Ishikawa (cell line): ENCODE measurements at regions not wholly inside any gene's neighbourhood (a gene's known extent, or its start where the extent isn't known, plus 50 kb on each side); places are given as distances from the start of the nearest gene placed in this dataset.
A peak's percentile ranks its signal among the peaks of the same experiment; 100 is the strongest.

Experiments used
- CEBPB ChIP-seq: IDR thresholded peaks from 2 replicates; pipeline ENCODE4 v1.6.1; 2012
- CREB1 ChIP-seq: IDR thresholded peaks from 2 replicates; pipeline ENCODE4 v1.6.1; 2012; ENCODE audit warnings: low read depth
- FOXM1 ChIP-seq: IDR thresholded peaks from 2 replicates; pipeline ENCODE4 v1.6.1; 2012; ENCODE audit warnings: low read depth, borderline replicate concordance
- MAX ChIP-seq: IDR thresholded peaks from 2 replicates; pipeline ENCODE4 v1.6.1; 2012
- NFIC ChIP-seq: IDR thresholded peaks from 2 replicates; pipeline ENCODE4 v1.6.1; 2012
- RAD21 ChIP-seq: IDR thresholded peaks from 2 replicates; pipeline ENCODE4 v1.6.1; 2012; ENCODE audit warnings: low read depth
- TAF1 ChIP-seq: IDR thresholded peaks from 2 replicates; pipeline ENCODE4 v1.6.1; 2012; ENCODE audit warnings: low read depth, mild to moderate bottlenecking
- TEAD4 ChIP-seq: IDR thresholded peaks from 2 replicates; pipeline ENCODE4 v1.6.1; 2012
- ZBTB7A ChIP-seq: IDR thresholded peaks from 2 replicates; pipeline ENCODE4 v1.6.1; 2012; ENCODE audit warnings: low read depth
- TF ChIP-seq, protein P1 (sequence below): IDR thresholded peaks from 2 replicates; pipeline ENCODE4 v1.6.1; 2012; ENCODE audit warnings: low read depth, mild to moderate bottlenecking
- TF ChIP-seq, protein P2 (sequence below): IDR thresholded peaks from 2 replicates; pipeline ENCODE4 v1.6.1; 2012

DNA sequence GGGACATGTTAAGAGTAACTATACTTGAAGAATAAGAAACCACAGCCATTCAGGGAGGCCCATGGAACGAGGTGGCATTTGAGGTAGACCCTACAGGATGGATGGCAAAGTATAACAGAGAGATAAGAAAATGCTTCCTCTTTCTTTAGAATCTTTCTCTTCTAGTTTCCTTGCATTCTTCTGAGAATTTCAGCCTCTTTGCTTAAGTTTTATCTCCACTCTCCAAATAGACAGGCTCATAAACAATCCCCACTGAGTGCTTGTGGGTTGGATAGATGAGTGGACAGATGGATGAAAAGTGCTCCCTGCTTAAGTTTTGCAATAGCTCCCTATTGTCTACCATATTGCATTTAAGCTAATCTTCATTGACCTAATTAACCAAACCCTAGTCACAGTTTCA, 103.7 kb downstream of the MEX3B start:
- TF ChIP-seq, protein P1, sequence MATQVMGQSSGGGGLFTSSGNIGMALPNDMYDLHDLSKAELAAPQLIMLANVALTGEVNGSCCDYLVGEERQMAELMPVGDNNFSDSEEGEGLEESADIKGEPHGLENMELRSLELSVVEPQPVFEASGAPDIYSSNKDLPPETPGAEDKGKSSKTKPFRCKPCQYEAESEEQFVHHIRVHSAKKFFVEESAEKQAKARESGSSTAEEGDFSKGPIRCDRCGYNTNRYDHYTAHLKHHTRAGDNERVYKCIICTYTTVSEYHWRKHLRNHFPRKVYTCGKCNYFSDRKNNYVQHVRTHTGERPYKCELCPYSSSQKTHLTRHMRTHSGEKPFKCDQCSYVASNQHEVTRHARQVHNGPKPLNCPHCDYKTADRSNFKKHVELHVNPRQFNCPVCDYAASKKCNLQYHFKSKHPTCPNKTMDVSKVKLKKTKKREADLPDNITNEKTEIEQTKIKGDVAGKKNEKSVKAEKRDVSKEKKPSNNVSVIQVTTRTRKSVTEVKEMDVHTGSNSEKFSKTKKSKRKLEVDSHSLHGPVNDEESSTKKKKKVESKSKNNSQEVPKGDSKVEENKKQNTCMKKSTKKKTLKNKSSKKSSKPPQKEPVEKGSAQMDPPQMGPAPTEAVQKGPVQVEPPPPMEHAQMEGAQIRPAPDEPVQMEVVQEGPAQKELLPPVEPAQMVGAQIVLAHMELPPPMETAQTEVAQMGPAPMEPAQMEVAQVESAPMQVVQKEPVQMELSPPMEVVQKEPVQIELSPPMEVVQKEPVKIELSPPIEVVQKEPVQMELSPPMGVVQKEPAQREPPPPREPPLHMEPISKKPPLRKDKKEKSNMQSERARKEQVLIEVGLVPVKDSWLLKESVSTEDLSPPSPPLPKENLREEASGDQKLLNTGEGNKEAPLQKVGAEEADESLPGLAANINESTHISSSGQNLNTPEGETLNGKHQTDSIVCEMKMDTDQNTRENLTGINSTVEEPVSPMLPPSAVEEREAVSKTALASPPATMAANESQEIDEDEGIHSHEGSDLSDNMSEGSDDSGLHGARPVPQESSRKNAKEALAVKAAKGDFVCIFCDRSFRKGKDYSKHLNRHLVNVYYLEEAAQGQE = no peak
- TF ChIP-seq, protein P2, sequence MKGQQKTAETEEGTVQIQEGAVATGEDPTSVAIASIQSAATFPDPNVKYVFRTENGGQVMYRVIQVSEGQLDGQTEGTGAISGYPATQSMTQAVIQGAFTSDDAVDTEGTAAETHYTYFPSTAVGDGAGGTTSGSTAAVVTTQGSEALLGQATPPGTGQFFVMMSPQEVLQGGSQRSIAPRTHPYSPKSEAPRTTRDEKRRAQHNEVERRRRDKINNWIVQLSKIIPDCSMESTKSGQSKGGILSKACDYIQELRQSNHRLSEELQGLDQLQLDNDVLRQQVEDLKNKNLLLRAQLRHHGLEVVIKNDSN = no peak
- TF ChIP-seq TEAD4 = no peak
- TF ChIP-seq TAF1 = no peak

GRCh38 chr15:81941479-81941878, 104.3 kb downstream of the MEX3B start:
- TF ChIP-seq RAD21 (no peak), CREB1 (no peak), TAF1 (no peak), NFIC (no peak), MAX (no peak), TEAD4 (no peak), CEBPB (no peak), ZBTB7A (no peak)
- TF ChIP-seq, protein P1 = no peak

GRCh38 chr15:81940467-81941451, 105.1 kb downstream of the MEX3B start:
- TF ChIP-seq CEBPB = no peak
- TF ChIP-seq FOXM1 = no peak
- TF ChIP-seq, protein P1 = no peak

- TF ChIP-seq TEAD4 (no peak), RAD21 (peak; percentile 70)
- TF ChIP-seq, protein P1 = no peak
These were observed 106.0 kb downstream of the MEX3B start for GRCh38 chr15:81939604-81940440.
